OCI-LY3 (cell line): ENCODE measurements at regions not wholly inside any gene's neighbourhood (a gene's known extent, or its start where the extent isn't known, plus 50 kb on each side); places are given as distances from the start of the nearest gene placed in this dataset.

Source experiments
- CTCF ChIP-seq: fragments of 200-600, 300-600 bp; sonication (generic); IDR thresholded peaks from 2 replicates; pipeline ENCODE4 v1.5.1; 2014; ENCODE audit warnings: antibody characterized with exemption, low read length, low read depth
- EZH2phosphoT487 ChIP-seq: fragments of 200-600 bp; shearing (Covaris generic); IDR thresholded peaks from 2 replicates; pipeline ENCODE4 v1.6.1; 2018; ENCODE audit warnings: antibody characterized with exemption, mixed run types, low read depth

DNA sequence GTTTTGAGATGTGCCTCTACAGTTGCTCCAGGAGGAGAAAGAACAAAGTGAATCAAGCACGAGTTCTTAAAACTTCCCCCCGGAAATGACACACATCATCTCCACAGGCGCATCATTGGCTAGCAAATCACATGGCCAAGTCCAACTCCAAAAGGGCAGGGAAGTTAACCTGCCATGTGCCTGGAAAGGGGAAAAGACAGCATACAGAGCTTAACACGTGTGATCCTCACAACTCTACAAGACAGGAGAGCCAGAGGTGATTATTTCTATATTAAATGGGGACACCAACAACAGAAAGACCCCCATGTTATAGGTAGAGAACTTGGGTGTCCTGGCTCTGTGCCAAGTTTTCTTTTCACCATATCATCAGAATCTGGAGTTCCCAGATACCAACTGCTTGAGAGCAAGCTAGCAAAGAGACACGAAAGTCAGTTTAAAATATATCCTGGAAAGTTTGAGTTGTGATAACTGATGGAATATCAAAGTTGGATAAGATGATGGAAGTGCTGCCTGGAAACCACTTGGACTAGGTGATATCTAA, 871.1 kb downstream of the UQCRFS1 start:
- TF ChIP-seq CTCF (no peak), EZH2phosphoT487 (no peak)
